SKM-1 treated with dmso at 0.1 percent for 144 hours (cell line): ENCODE measurements at regions not wholly inside any gene's neighbourhood (a gene's known extent, or its start where the extent isn't known, plus 50 kb on each side); places are given as distances from the start of the nearest gene placed in this dataset.

Experiments
- DNase-seq: peaks from one replicate; lab custom pipeline; 2025; ENCODE audit not compliant: unreplicated experiment; lab: John Stamatoyannopoulos, UW

DNA sequence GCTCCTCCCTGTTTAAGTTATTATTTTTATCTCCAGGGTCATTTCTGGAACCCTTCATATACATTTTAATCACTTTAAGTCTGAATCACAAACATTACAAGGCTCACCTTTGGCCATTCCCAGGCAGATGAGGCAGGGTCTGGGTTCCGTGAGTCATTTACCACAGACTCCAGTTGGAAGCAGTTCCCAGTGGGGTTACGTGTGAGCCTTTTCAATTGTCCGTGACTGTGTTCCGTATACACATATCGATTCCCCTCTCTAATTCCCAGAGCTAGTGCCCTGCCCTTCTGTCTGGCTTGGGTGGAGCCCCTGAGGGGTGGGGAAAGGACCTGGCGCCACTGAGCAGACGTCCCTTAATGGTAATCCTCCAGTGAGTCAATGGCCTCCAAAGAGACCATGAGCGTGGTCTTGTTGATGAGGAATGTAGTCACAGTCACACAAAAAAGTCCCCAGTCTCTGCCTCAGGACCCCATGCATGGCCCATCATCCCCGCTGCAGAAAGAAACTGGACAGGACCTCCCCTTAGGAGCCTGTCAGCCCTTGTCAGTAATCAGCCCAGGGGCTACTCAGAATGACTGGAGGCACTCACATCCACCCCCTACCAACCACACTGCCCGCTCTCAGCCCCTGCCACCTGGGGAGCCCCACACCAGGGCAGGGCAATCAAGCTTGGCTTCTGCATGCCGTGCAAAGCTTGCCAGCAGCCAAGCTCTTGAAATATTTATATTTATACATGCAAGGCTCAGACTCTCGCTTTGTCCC is 144.4 kb downstream of the ZIC5 start:
- no peak for DNase-seq

GRCh38 chr13:99823961-99824360 is 147.6 kb downstream of the ZIC5 start:
- DNase-seq: no peak

GRCh38 chr13:99822820-99823219 is 148.7 kb downstream of the ZIC5 start:
- DNase-seq: no peak

DNA sequence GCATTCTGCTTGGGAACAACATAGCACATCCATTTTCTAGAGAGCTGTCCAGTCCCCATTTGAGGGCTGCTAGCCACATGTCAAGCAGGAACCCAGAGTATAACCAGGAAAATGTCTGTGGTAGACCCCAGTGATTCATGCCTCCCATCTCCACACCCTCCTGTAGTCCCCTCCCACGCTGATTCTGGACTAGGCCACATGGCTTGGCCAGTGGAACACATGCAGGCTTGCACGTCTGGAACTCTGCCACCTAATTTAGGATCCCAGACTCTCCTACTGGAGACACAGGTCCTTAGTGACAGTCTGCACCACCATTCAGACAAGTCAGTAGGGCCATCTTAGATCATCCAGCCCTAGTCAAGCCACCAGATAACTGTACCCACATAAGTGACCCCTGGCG is 149.8 kb downstream of the ZIC5 start:
- no peak for DNase-seq

GRCh38 chr13:99819967-99820366 is 151.6 kb downstream of the ZIC5 start:
- DNase-seq: no peak

- DNase-seq: no peak
Measured at GRCh38 chr13:99816321-99816720, 155.2 kb downstream of the ZIC5 start.

GRCh38 chr13:99813336-99814095 is 158.1 kb downstream of the ZIC5 start:
- DNase-seq: no peak

- no peak for DNase-seq
Measured at GRCh38 chr13:99812625-99813024, 158.9 kb downstream of the ZIC5 start.

- no peak for DNase-seq
Measured at GRCh38 chr13:99811067-99811700, 160.4 kb downstream of the ZIC5 start.

DNA sequence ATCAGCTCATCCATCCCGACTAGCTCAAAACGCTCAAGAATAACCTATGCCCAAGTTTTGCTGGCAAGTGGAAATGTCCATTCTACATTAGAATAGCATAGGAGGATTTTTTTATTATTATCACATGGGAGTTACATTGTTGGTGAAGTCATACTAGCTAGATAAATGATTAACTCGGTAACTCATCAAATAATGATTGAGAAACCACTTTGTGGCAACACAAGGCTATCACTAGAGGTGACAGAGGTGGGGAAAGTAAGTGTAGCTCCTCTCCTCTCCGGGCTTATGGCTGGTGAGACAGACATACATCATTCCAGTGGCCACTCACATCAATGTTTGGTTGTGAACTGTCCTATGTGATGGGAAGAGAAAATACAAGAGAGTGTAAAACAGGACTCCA is 161.6 kb downstream of the ZIC5 start:
- DNase-seq: no peak

- no peak for DNase-seq
Measured at GRCh38 chr13:99809496-99809895, 162.1 kb downstream of the ZIC5 start.

- DNase-seq: no peak
Measured at GRCh38 chr13:99808786-99809185, 162.8 kb downstream of the ZIC5 start.

DNA sequence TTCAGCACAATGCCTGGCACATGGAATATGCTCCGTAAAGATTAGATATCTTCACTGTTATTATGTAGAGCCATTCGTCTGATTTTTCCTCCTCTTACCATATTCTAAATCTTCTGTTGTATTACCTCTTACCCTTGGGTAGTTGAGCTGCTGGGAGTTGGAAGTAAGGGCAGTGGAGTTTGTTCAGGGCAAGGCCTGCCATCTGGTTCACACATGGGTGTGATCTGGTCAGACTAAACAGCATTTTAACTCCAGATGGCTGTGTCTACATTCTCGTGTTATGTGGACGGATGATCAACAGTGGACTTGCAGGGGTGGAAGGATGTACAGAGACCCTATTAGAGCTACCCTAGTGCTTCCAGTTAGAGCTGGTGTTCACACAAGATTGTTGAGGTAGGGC is 164.9 kb downstream of the ZIC5 start:
- no peak for DNase-seq

DNA sequence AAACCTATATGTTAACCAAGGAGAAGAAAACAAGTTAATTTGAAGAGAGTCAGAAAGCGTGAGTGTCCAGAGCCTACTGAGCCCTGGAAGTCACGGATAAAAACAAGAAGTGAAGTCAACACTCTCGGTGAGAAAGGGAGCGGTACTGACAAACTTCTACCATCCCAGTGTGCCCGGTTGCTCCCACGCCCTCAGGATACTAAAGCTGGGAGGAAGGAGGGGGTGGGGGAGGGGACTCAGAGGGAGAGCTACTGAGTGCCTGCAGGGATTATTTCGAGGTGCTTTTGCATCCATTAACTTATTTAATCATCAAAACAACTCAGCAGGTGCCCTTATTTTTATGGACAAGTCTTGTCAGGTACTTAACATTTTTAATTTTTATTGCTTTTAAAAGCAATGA is 166.2 kb downstream of the ZIC5 start:
- DNase-seq: no peak

DNA sequence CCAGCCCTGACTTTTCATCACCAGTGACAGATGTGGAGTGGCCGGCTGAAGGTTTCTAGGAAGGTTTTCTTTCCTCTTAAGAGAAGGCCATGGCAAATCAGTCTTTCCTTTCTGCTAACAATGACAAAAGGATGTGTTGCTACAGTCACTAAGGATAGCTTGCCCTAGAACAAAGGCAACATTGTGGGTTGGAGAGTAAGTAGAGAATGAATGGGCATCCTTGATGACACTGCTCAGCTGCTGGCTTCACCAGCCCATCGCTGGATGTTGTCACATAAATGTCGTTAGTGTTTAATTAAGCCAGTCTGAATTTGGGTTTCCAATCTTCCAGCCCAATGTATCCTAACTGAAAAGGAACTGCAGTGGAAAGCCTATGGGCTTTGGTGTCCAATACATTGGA is 168.4 kb downstream of the ZIC5 start:
- DNase-seq: no peak

DNA sequence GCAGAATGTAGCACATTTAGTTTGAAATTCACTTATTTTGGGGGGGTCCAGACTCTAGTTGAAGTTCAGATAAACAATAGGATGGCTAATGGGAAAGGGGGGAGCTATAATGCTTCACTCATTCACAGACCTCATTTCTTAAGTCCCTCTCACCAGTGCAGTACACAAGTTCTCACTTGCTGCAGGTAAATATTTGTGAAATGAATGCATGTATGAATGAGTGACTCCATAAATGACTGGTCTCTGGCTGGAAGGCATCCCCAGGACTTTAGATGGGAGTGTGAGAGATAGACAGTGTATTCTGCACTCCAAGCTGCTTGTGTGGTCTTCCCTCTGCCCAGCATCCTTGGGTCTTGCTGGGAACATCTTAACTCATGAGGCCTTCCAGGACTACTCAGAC is 169.2 kb downstream of the ZIC5 start:
- DNase-seq: no peak

DNA sequence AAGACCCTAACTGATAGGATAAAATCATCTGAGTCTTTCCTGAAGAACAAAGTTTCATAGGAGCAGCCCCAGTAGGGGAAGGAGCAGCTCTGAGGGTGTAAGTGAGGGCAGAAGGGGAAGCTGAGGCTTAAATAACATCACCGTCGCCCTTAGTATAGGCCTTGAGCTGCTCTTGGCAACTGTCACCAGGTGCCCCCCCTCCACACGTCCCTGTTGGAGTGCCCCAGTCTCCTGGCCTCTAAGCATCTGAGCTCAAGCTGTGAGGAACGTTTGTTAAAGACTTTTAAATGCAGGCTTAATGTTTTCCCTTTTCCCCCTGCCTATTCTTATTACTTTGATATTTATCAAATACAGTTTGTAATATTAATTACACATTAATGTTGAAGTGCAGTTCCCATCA is 170.6 kb downstream of the ZIC5 start:
- DNase-seq: no peak

GRCh38 chr13:99800011-99800410 is 171.6 kb downstream of the ZIC5 start:
- no peak for DNase-seq

GRCh38 chr13:99798756-99799155 is 172.8 kb downstream of the ZIC5 start:
- DNase-seq: no peak

GRCh38 chr13:99797691-99798090 is 173.9 kb downstream of the ZIC5 start:
- DNase-seq: no peak

GRCh38 chr13:99796175-99796819 is 175.3 kb downstream of the ZIC5 start:
- no peak for DNase-seq
